ENCODE measurements at regions not wholly inside any gene's neighbourhood (a gene's known extent, or its start where the extent isn't known, plus 50 kb on each side); places are given as distances from the start of the nearest gene placed in this dataset.
A peak's percentile ranks its signal among the peaks of the same experiment; 100 is the strongest.

DNA sequence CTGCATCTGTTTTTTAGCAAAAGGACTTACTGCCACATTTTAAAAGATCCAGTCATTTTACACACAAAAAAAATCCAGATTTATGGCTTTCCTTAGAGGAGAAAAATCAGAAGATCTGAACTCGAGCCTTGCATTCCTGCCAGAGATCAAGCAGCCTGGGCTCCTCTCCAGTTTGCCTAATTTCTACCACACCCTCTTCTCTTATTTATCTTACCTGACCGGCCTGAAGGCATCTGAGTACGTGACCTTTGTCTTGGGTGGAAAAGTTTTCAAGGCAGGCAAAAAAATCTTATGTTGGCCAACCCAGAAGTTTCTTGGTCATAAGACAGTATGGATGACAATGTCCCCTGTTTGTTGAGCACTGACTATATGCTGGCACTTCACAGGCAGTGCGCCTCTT, 60.3 kb downstream of the CHRD start:
- H3K27me3 ChIP-seq, result no peaks in the 10 kb centered on the region
- WGBS, result 42% methylated on average over 4 of the region's 4 CpGs
- peaks cover 22% of the 10 kb centered on the region for H3K4me1 ChIP-seq
- DNase-seq (ENCODE audit: low spot score in 2 of 2), result peak in 1 of 2 donors; percentile 17
- H3K27ac ChIP-seq, result no peak overlapping the region
- TF ChIP-seq EP300 (IDR thresholded peaks at IDR 0.05) (no peak), POLR2AphosphoS5 (IDR thresholded peaks at IDR 0.05) (no peak), POLR2A (IDR thresholded peaks at IDR 0.05) (no peak), CTCF (IDR thresholded peaks at IDR 0.05) (no peak)
- H3K36me3 ChIP-seq, result no peaks in the 10 kb centered on the region
- no peaks in the 10 kb centered on the region for H3K9me3 ChIP-seq
- H3K4me3 ChIP-seq, result no peak overlapping the region

DNA sequence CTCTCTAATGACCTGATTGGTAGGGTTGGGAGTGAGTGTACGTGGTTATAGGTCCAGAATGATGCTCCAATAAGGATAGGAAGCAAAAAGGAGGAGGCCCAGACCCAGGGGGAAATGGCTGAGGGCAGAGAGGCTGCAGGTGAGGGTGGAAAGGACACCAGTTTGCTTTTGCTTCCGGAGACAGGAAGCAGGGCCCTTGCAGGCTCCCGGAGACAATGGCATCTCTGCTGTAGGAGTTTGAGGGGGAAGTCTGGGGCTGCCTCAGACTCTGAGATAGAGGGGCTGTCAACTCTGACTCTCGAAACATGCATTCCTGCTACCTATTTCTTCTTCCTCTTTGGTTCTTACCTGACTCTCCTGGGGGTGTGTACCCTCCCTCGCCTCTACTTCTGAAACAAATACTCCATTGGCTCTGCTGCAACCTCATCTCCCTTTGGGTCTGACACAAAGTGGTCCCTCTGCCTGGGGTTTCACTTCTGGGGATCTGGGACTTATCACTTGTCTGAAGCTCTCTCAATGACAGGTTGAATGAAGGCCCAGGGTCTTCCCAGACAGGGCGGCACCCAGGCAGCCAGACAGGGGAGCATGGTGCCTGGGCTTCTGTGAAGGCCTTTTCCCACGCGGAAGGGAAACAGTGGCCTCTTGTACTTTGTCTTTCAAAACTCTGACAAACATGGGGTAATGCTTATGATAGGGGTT, 61.5 kb downstream of the CHRD start:
- H3K9me3 ChIP-seq, result no peaks in the 10 kb centered on the region
- H3K4me3 ChIP-seq, result no peak overlapping the region
- no peak for TF ChIP-seq EP300 (IDR thresholded peaks at IDR 0.05)
- no peak for TF ChIP-seq POLR2A (IDR thresholded peaks at IDR 0.05)
- TF ChIP-seq CTCF (IDR thresholded peaks at IDR 0.05), result no peak
- no peak for TF ChIP-seq POLR2AphosphoS5 (IDR thresholded peaks at IDR 0.05)
- 86% methylated on average over 8 of the region's 8 CpGs for WGBS
- H3K27me3 ChIP-seq, result no peaks in the 10 kb centered on the region
- H3K36me3 ChIP-seq, result no peaks in the 10 kb centered on the region
- DNase-seq (ENCODE audit: low spot score in 2 of 2), result peak in 1 of 2 donors; percentile 21
- peaks cover 22% of the 10 kb centered on the region for H3K4me1 ChIP-seq
- H3K27ac ChIP-seq, result no peak overlapping the region

GRCh38 chr3:184443364-184443763, 63.5 kb downstream of the CHRD start:
- H3K36me3 ChIP-seq, result no peaks in the 10 kb centered on the region
- DNase-seq (ENCODE audit: low spot score in 2 of 2), result peak in 1 of 2 donors; percentile 21
- H3K4me1 ChIP-seq, result peaks cover 27% of the 10 kb centered on the region
- no peak for TF ChIP-seq EP300 (IDR thresholded peaks at IDR 0.05)
- TF ChIP-seq CTCF (IDR thresholded peaks at IDR 0.05), result no peak
- TF ChIP-seq POLR2A (IDR thresholded peaks at IDR 0.05), result no peak
- TF ChIP-seq POLR2AphosphoS5 (IDR thresholded peaks at IDR 0.05), result no peak
- WGBS, result 77% methylated on average over 8 of the region's 8 CpGs
- no peak overlapping the region for H3K4me3 ChIP-seq
- H3K27me3 ChIP-seq, result no peaks in the 10 kb centered on the region
- peak overlapping the region; percentile 29 for H3K27ac ChIP-seq
- no peaks in the 10 kb centered on the region for H3K9me3 ChIP-seq

DNA sequence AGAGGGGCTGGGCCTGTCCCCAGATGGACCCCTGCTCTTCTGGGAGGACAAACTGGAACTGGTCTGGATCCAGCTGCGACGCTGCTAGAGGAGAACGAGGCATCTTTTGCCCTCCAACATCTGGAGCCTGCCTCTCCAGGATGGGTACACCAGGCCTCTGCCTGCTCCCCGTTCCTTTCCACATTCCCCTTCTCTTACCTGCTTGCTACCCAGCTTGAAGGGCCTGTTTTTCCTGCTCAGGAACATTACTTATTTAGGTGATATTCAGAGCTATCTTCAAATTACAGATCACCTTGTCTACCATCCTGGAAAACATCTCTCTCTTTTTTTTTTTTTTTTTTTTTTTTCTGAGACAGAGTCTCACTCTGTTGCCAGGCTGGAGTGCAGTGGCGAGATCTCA, 64.0 kb downstream of the CHRD start:
- no peak for TF ChIP-seq POLR2A (IDR thresholded peaks at IDR 0.05)
- TF ChIP-seq CTCF (IDR thresholded peaks at IDR 0.05), result no peak
- no peak for TF ChIP-seq EP300 (IDR thresholded peaks at IDR 0.05)
- no peak for TF ChIP-seq POLR2AphosphoS5 (IDR thresholded peaks at IDR 0.05)
- Histone ChIP-seq H3K27ac (peak overlapping the region; percentile 29), H3K4me1 (peaks cover 30% of the 10 kb centered on the region), H3K27me3 (no peaks in the 10 kb centered on the region), H3K9me3 (no peaks in the 10 kb centered on the region), H3K4me3 (no peak overlapping the region), H3K36me3 (no peaks in the 10 kb centered on the region)
- DNase-seq (ENCODE audit: low spot score in 2 of 2), result peak in 1 of 2 donors; percentile 44
- 46% methylated on average over 5 of the region's 5 CpGs for WGBS

- TF ChIP-seq POLR2AphosphoS5 (IDR thresholded peaks at IDR 0.05), result no peak
- TF ChIP-seq POLR2A (IDR thresholded peaks at IDR 0.05), result no peak
- no peak for TF ChIP-seq CTCF (IDR thresholded peaks at IDR 0.05)
- no peak for TF ChIP-seq EP300 (IDR thresholded peaks at IDR 0.05)
- WGBS, result 69% methylated on average over 7 of the region's 8 CpGs
- peak in 1 of 2 donors; percentile 41 for DNase-seq (ENCODE audit: low spot score in 2 of 2)
Observed at GRCh38 chr3:184448321-184449160, 68.7 kb downstream of the CHRD start.

More at GRCh38 chr3:184448321-184449160, 68.7 kb downstream of the CHRD start:
- no peak overlapping the region for H3K27ac ChIP-seq
- no peaks in the 10 kb centered on the region for H3K9me3 ChIP-seq
- peaks cover 26% of the 10 kb centered on the region for H3K4me1 ChIP-seq
- no peaks in the 10 kb centered on the region for H3K27me3 ChIP-seq
- H3K4me3 ChIP-seq, result no peak overlapping the region
- no peaks in the 10 kb centered on the region for H3K36me3 ChIP-seq
